ENCODE measurements at regions not wholly inside any gene's neighbourhood (a gene's known extent, or its start where the extent isn't known, plus 50 kb on each side); places are given as distances from the start of the nearest gene placed in this dataset.

GRCh38 chr10:111131168-111131799 is 54.5 kb downstream of the ADRA2A start:
- DNase-seq (ENCODE audit: low read depth in 1 of 2, low spot score in 1 of 2), result no peak
- H3K36me3 ChIP-seq, result no peaks in the 10 kb centered on the region
- H3K9me3 ChIP-seq (ENCODE audit: low read depth), result no peaks in the 10 kb centered on the region
- no peaks in the 10 kb centered on the region for H3K4me1 ChIP-seq (ENCODE audit: low read depth)
- H3K27me3 ChIP-seq, result no peaks in the 10 kb centered on the region
- H3K4me3 ChIP-seq, result no peak overlapping the region
- no peak overlapping the region for H3K27ac ChIP-seq
- no peak for TF ChIP-seq CTCF (IDR thresholded peaks at IDR 0.05; ENCODE audit: low read depth, low read length)

GRCh38 chr10:111137007-111137406 is 60.2 kb downstream of the ADRA2A start:
- Histone ChIP-seq H3K4me3 (no peak overlapping the region), H3K9me3 (ENCODE audit: low read depth) (no peaks in the 10 kb centered on the region), H3K4me1 (ENCODE audit: low read depth) (no peaks in the 10 kb centered on the region), H3K36me3 (no peaks in the 10 kb centered on the region), H3K27ac (no peak overlapping the region), H3K27me3 (no peaks in the 10 kb centered on the region)
- no peak for TF ChIP-seq CTCF (IDR thresholded peaks at IDR 0.05; ENCODE audit: low read depth, low read length)
- DNase-seq (ENCODE audit: low read depth in 1 of 2, low spot score in 1 of 2), result no peak

GRCh38 chr10:111137587-111137986 is 60.8 kb downstream of the ADRA2A start:
- DNase-seq (ENCODE audit: low read depth in 1 of 2, low spot score in 1 of 2), result no peak
- Histone ChIP-seq H3K9me3 (ENCODE audit: low read depth) (no peaks in the 10 kb centered on the region), H3K36me3 (no peaks in the 10 kb centered on the region), H3K27me3 (no peaks in the 10 kb centered on the region), H3K27ac (no peak overlapping the region), H3K4me3 (no peak overlapping the region), H3K4me1 (ENCODE audit: low read depth) (no peaks in the 10 kb centered on the region)
- TF ChIP-seq CTCF (IDR thresholded peaks at IDR 0.05; ENCODE audit: low read depth, low read length), result no peak

- no peak overlapping the region for H3K4me3 ChIP-seq
- H3K4me1 ChIP-seq (ENCODE audit: low read depth), result no peaks in the 10 kb centered on the region
- DNase-seq (ENCODE audit: low read depth in 1 of 2, low spot score in 1 of 2), result no peak
- no peaks in the 10 kb centered on the region for H3K36me3 ChIP-seq
- no peaks in the 10 kb centered on the region for H3K27me3 ChIP-seq
- H3K27ac ChIP-seq, result no peak overlapping the region
- H3K9me3 ChIP-seq (ENCODE audit: low read depth), result no peaks in the 10 kb centered on the region
- no peak for TF ChIP-seq CTCF (IDR thresholded peaks at IDR 0.05; ENCODE audit: low read depth, low read length)
These were observed 61.7 kb downstream of the ADRA2A start for GRCh38 chr10:111138544-111138943.

- Histone ChIP-seq H3K27ac (no peak overlapping the region), H3K4me3 (no peak overlapping the region)
- DNase-seq (ENCODE audit: low read depth in 1 of 2, low spot score in 1 of 2), result no peak
These were observed 62.7 kb downstream of the ADRA2A start for GRCh38 chr10:111139567-111139966.

More at GRCh38 chr10:111139567-111139966, 62.7 kb downstream of the ADRA2A start:
- Histone ChIP-seq H3K4me1 (ENCODE audit: low read depth) (no peaks in the 10 kb centered on the region), H3K27me3 (no peaks in the 10 kb centered on the region), H3K9me3 (ENCODE audit: low read depth) (no peaks in the 10 kb centered on the region), H3K36me3 (no peaks in the 10 kb centered on the region)
- TF ChIP-seq CTCF (IDR thresholded peaks at IDR 0.05; ENCODE audit: low read depth, low read length), result no peak

Measured in cardiac muscle cell (in vitro differentiated cells and primary cell).